HG03135 (cell line): ENCODE measurements at regions not wholly inside any gene's neighbourhood (a gene's known extent, or its start where the extent isn't known, plus 50 kb on each side); places are given as distances from the start of the nearest gene placed in this dataset.

ENCODE experiments used
- ATAC-seq: cut with Tn5 transposase; IDR thresholded peaks from one replicate; pipeline ENCODE4 v1.9.1; 2021; ENCODE audit warnings: mild to moderate bottlenecking, moderate library complexity; ENCODE audit not compliant: unreplicated experiment

- no peak for ATAC-seq
Measured at GRCh38 chr16:76612497-76612896, 335.3 kb downstream of the CNTNAP4 start.

- ATAC-seq = no peak
Measured at GRCh38 chr16:76614269-76614668, 337.1 kb downstream of the CNTNAP4 start.

- ATAC-seq = no peak
Measured at GRCh38 chr16:76622876-76623275, 345.7 kb downstream of the CNTNAP4 start.

GRCh38 chr16:76634847-76635697, 357.9 kb downstream of the CNTNAP4 start:
- ATAC-seq = no peak

GRCh38 chr16:76639685-76640289, 362.6 kb downstream of the CNTNAP4 start:
- no peak for ATAC-seq

GRCh38 chr16:76650582-76650981, 373.4 kb downstream of the CNTNAP4 start:
- no peak for ATAC-seq

GRCh38 chr16:76653390-76654026, 376.3 kb downstream of the CNTNAP4 start:
- peak; percentile 59 for ATAC-seq

GRCh38 chr16:76654088-76654820, 377.1 kb downstream of the CNTNAP4 start:
- ATAC-seq = no peak

GRCh38 chr16:76656994-76657393, 379.8 kb downstream of the CNTNAP4 start:
- ATAC-seq = no peak

GRCh38 chr16:76661691-76662235, 384.6 kb downstream of the CNTNAP4 start:
- ATAC-seq = no peak

GRCh38 chr16:76665571-76666275, 388.5 kb downstream of the CNTNAP4 start:
- ATAC-seq = no peak

- no peak for ATAC-seq
Measured at GRCh38 chr16:76668207-76668725, 391.1 kb downstream of the CNTNAP4 start.

GRCh38 chr16:76669288-76669687, 392.1 kb downstream of the CNTNAP4 start:
- ATAC-seq = no peak

- no peak for ATAC-seq
Measured at GRCh38 chr16:76670125-76670857, 393.1 kb downstream of the CNTNAP4 start.

- ATAC-seq = no peak
Measured at GRCh38 chr16:76676356-76676755, 399.2 kb downstream of the CNTNAP4 start.

- ATAC-seq = no peak
Measured at GRCh38 chr16:76681296-76681695, 404.1 kb downstream of the CNTNAP4 start.

GRCh38 chr16:76683051-76683450, 405.9 kb downstream of the CNTNAP4 start:
- ATAC-seq = no peak

- no peak for ATAC-seq
Measured at GRCh38 chr16:76696876-76697275, 419.7 kb downstream of the CNTNAP4 start.

- no peak for ATAC-seq
Measured at GRCh38 chr16:76705892-76706291, 428.7 kb downstream of the CNTNAP4 start.
